ENCODE measurements at regions not wholly inside any gene's neighbourhood (a gene's known extent, or its start where the extent isn't known, plus 50 kb on each side); places are given as distances from the start of the nearest gene placed in this dataset.

DNA sequence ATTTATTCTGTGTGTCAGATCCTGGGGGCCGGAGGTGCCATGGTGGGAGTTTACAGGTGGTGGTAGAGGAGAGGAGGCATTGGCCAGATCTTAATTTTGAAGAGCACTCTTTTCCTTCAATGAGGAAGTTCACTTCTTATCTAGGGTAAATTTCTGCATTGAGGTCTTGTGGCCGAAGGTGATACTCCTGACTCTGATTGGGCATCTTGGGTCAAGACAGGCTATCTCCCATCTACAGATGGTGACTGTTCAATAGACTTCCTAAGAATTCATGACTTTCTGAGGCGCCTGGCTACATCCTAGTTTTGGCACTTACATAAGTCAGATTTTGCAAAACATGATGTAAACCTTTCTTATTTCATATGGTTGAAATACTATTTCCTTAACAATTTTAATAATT lies 135.2 kb downstream of the SUCLA2 start:
- no peak for TF ChIP-seq POLR2AphosphoS5 (IDR thresholded peaks at IDR 0.05)
- TF ChIP-seq, protein P1, sequence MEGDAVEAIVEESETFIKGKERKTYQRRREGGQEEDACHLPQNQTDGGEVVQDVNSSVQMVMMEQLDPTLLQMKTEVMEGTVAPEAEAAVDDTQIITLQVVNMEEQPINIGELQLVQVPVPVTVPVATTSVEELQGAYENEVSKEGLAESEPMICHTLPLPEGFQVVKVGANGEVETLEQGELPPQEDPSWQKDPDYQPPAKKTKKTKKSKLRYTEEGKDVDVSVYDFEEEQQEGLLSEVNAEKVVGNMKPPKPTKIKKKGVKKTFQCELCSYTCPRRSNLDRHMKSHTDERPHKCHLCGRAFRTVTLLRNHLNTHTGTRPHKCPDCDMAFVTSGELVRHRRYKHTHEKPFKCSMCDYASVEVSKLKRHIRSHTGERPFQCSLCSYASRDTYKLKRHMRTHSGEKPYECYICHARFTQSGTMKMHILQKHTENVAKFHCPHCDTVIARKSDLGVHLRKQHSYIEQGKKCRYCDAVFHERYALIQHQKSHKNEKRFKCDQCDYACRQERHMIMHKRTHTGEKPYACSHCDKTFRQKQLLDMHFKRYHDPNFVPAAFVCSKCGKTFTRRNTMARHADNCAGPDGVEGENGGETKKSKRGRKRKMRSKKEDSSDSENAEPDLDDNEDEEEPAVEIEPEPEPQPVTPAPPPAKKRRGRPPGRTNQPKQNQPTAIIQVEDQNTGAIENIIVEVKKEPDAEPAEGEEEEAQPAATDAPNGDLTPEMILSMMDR (IDR thresholded peaks at IDR 0.05) = no peak

All from esophagus muscularis mucosa (tissue), 3 donors.